A673 (cell line): ENCODE measurements at regions not wholly inside any gene's neighbourhood (a gene's known extent, or its start where the extent isn't known, plus 50 kb on each side); places are given as distances from the start of the nearest gene placed in this dataset.

ENCODE experiments used
- BruUV-seq: library from RNA; stranded (reverse); fragments of 400-500 nt; replicated peaks from 2 replicates; lab custom pipeline; 2021; lab: Mats Ljungman, UMichigan
- CTCF ChIA-PET: fragments of 300-600 bp; sonication (Branson Sonifier 250); formaldehyde crosslinking; loops from one replicate; lab custom pipeline; 2022; ENCODE audit warnings: antibody characterized with exemption; lab: Charles Lee
- POLR2A ChIA-PET: fragments of 300-600 bp; sonication (Branson Sonifier 250); formaldehyde crosslinking; loops from one replicate; lab custom pipeline; 2022; ENCODE audit warnings: antibody characterized with exemption; ENCODE audit not compliant: low non-redundant PET; lab: Charles Lee
- DNase-seq: peaks from one replicate; pipeline ENCODE4 v3.0.0-alpha.2; 2015; ENCODE audit warnings: low spot score
- H3K27ac ChIP-seq: fragments of 200-600 bp; sonication (generic); 2 replicates; pipeline ENCODE4 v1.5.1; 2016; ENCODE audit warnings: mixed run types, low read depth, mild to moderate bottlenecking, mixed read lengths, antibody characterized with exemption, low read length; ENCODE audit not compliant: poor library complexity, severe bottlenecking
- H3K27me3 ChIP-seq: fragments of 200-600 bp; sonication (generic); replicated peaks from 2 replicates; pipeline ENCODE4 v1.6.1; 2017; ENCODE audit warnings: mixed run types, low read depth, mild to moderate bottlenecking, mixed read lengths, antibody characterized with exemption, low read length; ENCODE audit not compliant: insufficient read depth, poor library complexity
- H3K36me3 ChIP-seq: fragments of 200-600 bp; sonication (generic); 2 replicates; pipeline ENCODE4 v1.6.1; 2016; ENCODE audit warnings: mixed run types, mild to moderate bottlenecking, mixed read lengths, antibody characterized with exemption, low read length; ENCODE audit not compliant: insufficient read depth, poor library complexity, severe bottlenecking
- H3K4me1 ChIP-seq: fragments of 200-600 bp; sonication (generic); 2 replicates; pipeline ENCODE4 v1.6.1; 2017; ENCODE audit warnings: mixed run types, mild to moderate bottlenecking, mixed read lengths, antibody characterized with exemption, low read length; ENCODE audit not compliant: insufficient read depth, poor library complexity, severe bottlenecking
- H3K4me3 ChIP-seq: fragments of 200-600 bp; sonication (generic); 2 replicates; pipeline ENCODE4 v1.5.1; 2016; ENCODE audit warnings: low read depth, mixed run types, mild to moderate bottlenecking, mixed read lengths, low read length; ENCODE audit not compliant: poor library complexity, severe bottlenecking
- H3K9me3 ChIP-seq: fragments of 200-600 bp; sonication (generic); 2 replicates; pipeline ENCODE4 v1.6.1; 2016; ENCODE audit warnings: mixed run types, low read depth, mild to moderate bottlenecking, mixed read lengths, antibody characterized with exemption, low read length; ENCODE audit not compliant: poor library complexity, severe bottlenecking
- EZH2 ChIP-seq: fragments of 200-600 bp; sonication (generic); IDR thresholded peaks from 2 replicates; pipeline ENCODE4 v1.6.1; 2017; ENCODE audit warnings: borderline replicate concordance, low read depth, mild to moderate bottlenecking, mixed read lengths, antibody characterized with exemption, low read length; ENCODE audit not compliant: poor library complexity, severe bottlenecking
- intact Hi-C: fragments of 100-400 bp; cut with micrococcal nuclease; formaldehyde crosslinking; loops from one replicate; pipeline ENCODE4 v1.10.0; 2022; ENCODE audit not compliant: unreplicated experiment
- TF ChIP-seq, protein P1 (sequence below): fragments of 300-800, 200-600 bp; sonication (generic); conservative IDR thresholded peaks from 2 replicates; pipeline ENCODE4 v1.5.1; 2017; ENCODE audit warnings: low read depth, mild to moderate bottlenecking, antibody characterized with exemption, low read length, moderate library complexity, mixed read lengths

DNA sequence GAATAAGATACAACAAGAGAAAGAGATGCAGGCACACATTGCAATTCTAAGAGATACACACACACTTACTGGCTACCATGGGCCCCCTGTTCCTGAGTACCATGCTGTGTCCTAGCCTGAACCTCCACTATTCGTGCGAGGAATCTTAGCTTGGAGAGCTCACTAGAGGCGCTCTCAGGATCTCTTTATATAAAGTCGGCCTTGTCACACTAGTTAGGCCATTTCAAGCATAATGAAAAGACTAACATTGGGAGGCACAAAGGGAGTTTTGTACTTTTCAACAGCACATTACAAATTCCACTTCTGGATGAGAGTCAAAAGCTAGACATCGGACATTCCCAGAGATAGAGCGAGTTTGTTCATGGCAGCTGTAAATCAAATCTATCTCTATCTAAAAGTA lies 365.2 kb downstream of the DSEL start:
- no peak overlapping the region for H3K27ac ChIP-seq
- no TSS peak for BruUV-seq
- no peak for TF ChIP-seq EZH2
- TF ChIP-seq, protein P1, sequence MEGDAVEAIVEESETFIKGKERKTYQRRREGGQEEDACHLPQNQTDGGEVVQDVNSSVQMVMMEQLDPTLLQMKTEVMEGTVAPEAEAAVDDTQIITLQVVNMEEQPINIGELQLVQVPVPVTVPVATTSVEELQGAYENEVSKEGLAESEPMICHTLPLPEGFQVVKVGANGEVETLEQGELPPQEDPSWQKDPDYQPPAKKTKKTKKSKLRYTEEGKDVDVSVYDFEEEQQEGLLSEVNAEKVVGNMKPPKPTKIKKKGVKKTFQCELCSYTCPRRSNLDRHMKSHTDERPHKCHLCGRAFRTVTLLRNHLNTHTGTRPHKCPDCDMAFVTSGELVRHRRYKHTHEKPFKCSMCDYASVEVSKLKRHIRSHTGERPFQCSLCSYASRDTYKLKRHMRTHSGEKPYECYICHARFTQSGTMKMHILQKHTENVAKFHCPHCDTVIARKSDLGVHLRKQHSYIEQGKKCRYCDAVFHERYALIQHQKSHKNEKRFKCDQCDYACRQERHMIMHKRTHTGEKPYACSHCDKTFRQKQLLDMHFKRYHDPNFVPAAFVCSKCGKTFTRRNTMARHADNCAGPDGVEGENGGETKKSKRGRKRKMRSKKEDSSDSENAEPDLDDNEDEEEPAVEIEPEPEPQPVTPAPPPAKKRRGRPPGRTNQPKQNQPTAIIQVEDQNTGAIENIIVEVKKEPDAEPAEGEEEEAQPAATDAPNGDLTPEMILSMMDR = no peak
- no peak overlapping the region for H3K4me3 ChIP-seq
- CTCF ChIA-PET = no interaction called here
- POLR2A ChIA-PET = no interaction called here
- no peaks in the 10 kb centered on the region for H3K4me1 ChIP-seq
- no peaks in the 10 kb centered on the region for H3K36me3 ChIP-seq
- intact Hi-C loops = no loop called here
- no peaks in the 10 kb centered on the region for H3K9me3 ChIP-seq
- H3K27me3 ChIP-seq = no peaks in the 10 kb centered on the region
- no peak for DNase-seq

DNA sequence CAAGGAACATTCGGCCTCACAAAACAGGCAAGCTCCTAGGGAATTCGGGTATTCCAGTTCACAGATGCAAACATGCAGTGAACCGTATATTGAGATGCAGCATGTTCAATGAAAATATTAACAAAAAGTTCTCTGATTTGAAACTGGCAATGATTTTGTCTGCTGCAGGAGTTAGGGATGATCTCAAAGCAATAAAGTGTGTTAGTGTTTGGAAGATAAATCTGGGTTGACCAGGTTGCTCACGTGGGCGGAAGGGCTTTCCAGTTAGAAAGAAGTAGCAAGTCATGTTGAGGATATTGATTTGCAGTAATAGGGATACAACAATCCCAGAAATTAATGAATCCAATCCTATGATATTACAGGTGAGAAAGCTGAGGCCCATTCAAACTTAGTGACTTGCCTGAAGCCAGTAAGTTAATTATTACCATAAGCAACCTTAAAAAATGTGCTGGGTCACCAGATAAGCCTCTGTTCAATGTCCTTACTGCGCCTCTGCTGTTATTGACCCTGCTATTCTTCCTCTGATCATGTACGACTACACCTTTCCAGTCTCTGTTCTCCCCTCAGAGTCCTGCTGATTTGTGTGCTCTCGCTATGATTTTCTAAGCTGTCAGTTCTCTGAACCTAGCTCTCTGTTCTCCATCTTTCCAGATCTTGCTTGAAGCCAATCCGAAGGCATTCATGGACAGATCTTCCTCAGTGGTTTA lies 370.8 kb downstream of the DSEL start:
- no peaks in the 10 kb centered on the region for H3K9me3 ChIP-seq
- no peaks in the 10 kb centered on the region for H3K27me3 ChIP-seq
- no peaks in the 10 kb centered on the region for H3K4me1 ChIP-seq
- no peak overlapping the region for H3K27ac ChIP-seq
- H3K4me3 ChIP-seq = no peak overlapping the region
- ChIA-PET POLR2A (no interaction called here), CTCF (no interaction called here)
- DNase-seq = no peak
- no TSS peak for BruUV-seq
- no peaks in the 10 kb centered on the region for H3K36me3 ChIP-seq
- TF ChIP-seq EZH2 = no peak
- TF ChIP-seq, protein P1 = no peak
- intact Hi-C loops = no loop called here

DNA sequence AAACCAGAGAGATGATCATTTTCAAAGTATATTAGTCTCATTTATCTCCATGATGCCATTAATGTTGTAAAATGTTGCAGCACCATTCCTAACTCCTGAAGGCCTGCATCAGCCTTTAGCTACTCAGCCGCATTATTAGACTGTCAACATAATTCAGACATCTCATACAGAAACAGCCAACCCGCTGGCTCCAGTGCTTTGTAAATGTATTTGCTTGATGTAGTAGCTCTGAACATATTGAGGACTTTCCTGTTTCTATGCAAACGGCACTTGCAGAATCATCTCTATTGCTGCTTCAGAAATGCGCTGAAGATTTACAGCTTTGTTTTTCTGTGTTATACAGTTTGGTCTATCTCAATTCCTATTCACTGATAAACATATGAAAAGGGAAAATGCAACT lies 372.2 kb downstream of the DSEL start:
- no TSS peak for BruUV-seq
- H3K27ac ChIP-seq = no peak overlapping the region
- no peak overlapping the region for H3K4me3 ChIP-seq
- no peaks in the 10 kb centered on the region for H3K9me3 ChIP-seq
- ChIA-PET CTCF (no interaction called here), POLR2A (no interaction called here)
- no peak for DNase-seq
- no peaks in the 10 kb centered on the region for H3K27me3 ChIP-seq
- TF ChIP-seq EZH2 = no peak
- TF ChIP-seq, protein P1 = no peak
- H3K4me1 ChIP-seq = no peaks in the 10 kb centered on the region
- no peaks in the 10 kb centered on the region for H3K36me3 ChIP-seq
- intact Hi-C loops = no loop called here
